ENCODE measurements at regions not wholly inside any gene's neighbourhood (a gene's known extent, or its start where the extent isn't known, plus 50 kb on each side); places are given as distances from the start of the nearest gene placed in this dataset.

DNA sequence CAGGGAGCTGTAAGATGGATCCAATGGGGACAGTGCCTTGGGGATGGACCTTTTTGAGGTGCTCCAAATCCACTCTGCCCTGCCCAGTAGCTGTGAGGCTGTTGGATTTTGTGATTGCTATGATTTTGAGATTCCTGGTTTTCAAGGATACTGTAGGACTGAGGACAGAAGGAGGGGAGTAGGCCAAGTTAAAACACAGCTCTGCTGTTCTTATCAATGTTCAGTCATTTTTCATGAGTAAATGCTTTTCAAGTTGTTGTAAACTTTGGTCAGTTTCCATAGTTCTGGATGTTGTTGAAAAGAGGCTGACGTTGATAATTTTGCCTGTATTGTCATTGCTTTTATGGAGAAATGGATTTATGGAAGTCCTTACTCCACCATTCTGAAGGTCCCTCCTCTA, 361.2 kb downstream of the ZNF516 start:
- TF ChIP-seq, protein P1, sequence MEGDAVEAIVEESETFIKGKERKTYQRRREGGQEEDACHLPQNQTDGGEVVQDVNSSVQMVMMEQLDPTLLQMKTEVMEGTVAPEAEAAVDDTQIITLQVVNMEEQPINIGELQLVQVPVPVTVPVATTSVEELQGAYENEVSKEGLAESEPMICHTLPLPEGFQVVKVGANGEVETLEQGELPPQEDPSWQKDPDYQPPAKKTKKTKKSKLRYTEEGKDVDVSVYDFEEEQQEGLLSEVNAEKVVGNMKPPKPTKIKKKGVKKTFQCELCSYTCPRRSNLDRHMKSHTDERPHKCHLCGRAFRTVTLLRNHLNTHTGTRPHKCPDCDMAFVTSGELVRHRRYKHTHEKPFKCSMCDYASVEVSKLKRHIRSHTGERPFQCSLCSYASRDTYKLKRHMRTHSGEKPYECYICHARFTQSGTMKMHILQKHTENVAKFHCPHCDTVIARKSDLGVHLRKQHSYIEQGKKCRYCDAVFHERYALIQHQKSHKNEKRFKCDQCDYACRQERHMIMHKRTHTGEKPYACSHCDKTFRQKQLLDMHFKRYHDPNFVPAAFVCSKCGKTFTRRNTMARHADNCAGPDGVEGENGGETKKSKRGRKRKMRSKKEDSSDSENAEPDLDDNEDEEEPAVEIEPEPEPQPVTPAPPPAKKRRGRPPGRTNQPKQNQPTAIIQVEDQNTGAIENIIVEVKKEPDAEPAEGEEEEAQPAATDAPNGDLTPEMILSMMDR (IDR thresholded peaks at IDR 0.05) = no peak
- H3K27ac ChIP-seq = no peak overlapping the region
- no peak overlapping the region for H3K9ac ChIP-seq (ENCODE audit: low read depth in 2 of 2, low read length in 2 of 2)
- no peaks in the 10 kb centered on the region for H3K36me3 ChIP-seq
- no peaks in the 10 kb centered on the region for H3K9me3 ChIP-seq
- no peak for DNase-seq
- H3K27me3 ChIP-seq = no peaks in the 10 kb centered on the region
- H3K4me3 ChIP-seq = no peak overlapping the region
- intact Hi-C loops (cut with DNase I) = no loop called here
- no peaks in the 10 kb centered on the region for H3K4me1 ChIP-seq

DNA sequence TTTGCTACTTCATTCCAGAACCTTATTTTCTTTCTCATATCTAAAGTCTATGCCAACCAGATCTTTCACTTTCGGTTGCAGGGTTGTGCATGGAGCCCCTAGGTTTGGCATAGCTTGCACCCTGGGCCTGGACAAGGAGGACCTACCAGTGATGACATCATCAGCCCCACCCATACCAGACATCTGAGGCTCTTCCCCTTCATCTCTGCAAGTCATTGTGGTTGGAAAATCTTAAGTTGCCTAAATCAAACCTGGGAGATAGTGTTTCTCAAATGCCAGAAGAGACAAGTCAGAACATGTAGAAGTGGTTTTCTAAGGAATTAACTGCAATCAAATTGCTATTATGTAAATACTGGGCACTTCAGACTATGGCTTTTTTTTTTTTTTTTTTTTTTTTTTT, 363.3 kb downstream of the ZNF516 start:
- H3K9me3 ChIP-seq = no peaks in the 10 kb centered on the region
- H3K4me3 ChIP-seq = no peak overlapping the region
- DNase-seq = no peak
- intact Hi-C loops (cut with DNase I) = no loop called here
- no peaks in the 10 kb centered on the region for H3K4me1 ChIP-seq
- TF ChIP-seq, protein P1 (IDR thresholded peaks at IDR 0.05) = no peak
- no peaks in the 10 kb centered on the region for H3K36me3 ChIP-seq
- H3K27ac ChIP-seq = no peak overlapping the region
- no peak overlapping the region for H3K9ac ChIP-seq (ENCODE audit: low read depth in 2 of 2, low read length in 2 of 2)
- no peaks in the 10 kb centered on the region for H3K27me3 ChIP-seq

DNA sequence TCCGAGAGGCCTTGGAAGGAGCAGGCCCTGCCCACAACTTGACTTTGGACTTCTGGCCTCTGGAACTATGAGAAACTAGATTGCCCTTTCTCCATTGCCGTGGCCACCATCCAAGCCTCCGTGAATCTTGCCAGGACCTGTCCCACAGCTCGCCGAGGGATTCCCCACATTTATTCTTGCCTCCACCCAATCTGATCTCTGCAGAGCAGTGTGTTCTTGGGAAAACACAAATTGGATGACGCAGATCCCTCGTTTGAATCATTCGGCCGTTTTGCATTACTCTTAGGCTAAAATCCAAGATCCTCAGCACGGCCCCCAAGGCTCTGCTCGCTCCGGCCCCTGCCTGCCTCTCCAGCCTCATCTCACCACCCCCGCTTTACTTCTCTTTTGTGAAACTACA, 364.2 kb downstream of the ZNF516 start:
- no peak for DNase-seq
- no peaks in the 10 kb centered on the region for H3K27me3 ChIP-seq
- no peaks in the 10 kb centered on the region for H3K4me1 ChIP-seq
- intact Hi-C loops (cut with DNase I) = no loop called here
- no peaks in the 10 kb centered on the region for H3K9me3 ChIP-seq
- TF ChIP-seq, protein P1 (IDR thresholded peaks at IDR 0.05) = no peak
- H3K27ac ChIP-seq = no peak overlapping the region
- no peak overlapping the region for H3K9ac ChIP-seq (ENCODE audit: low read depth in 2 of 2, low read length in 2 of 2)
- no peaks in the 10 kb centered on the region for H3K36me3 ChIP-seq
- no peak overlapping the region for H3K4me3 ChIP-seq

DNA sequence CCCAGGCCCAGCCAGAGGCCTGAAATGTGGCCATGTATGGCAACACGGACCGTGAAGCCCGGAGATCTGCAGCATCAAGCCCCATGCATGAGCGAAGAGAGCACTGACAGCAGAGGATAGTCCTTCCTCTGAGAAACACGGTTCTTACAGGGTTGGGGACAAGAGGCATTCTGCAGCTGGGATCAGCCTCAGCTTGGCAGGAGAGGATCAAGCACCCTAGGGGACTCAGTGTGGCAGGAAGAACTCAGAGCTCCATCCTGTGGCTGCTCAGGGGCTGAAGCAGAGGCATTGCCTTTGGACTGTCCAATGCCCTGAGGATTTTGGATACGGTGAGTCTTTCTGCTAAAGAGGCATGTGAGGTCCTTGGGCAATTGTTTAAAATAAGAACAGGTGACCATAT, 368.7 kb downstream of the ZNF516 start:
- no peaks in the 10 kb centered on the region for H3K9me3 ChIP-seq
- DNase-seq = no peak
- TF ChIP-seq, protein P1 (IDR thresholded peaks at IDR 0.05) = no peak

DNA sequence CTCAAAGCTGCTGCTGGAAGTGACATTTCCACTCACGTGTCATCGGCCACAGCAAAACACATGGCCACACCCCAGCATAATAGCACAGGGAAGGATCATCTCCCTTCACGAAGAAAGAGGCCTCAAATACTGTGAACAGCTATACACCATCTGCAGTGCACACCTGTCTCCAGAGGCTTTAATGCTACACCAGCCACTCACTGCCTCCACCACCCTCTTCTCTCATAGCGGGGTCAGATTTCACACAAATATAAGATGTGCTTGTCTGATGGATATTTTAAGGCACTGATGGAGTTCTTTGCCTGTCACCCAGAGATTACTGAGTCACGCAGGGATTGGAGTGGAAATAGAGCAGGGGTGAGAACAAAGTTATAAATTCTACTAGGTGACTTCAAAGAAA, 374.0 kb downstream of the ZNF516 start:
- no peaks in the 10 kb centered on the region for H3K36me3 ChIP-seq
- no peaks in the 10 kb centered on the region for H3K9me3 ChIP-seq
- H3K27ac ChIP-seq = no peak overlapping the region
- TF ChIP-seq, protein P1 (IDR thresholded peaks at IDR 0.05) = no peak
- no peak overlapping the region for H3K9ac ChIP-seq (ENCODE audit: low read depth in 2 of 2, low read length in 2 of 2)
- intact Hi-C loops (cut with DNase I) = no loop called here
- H3K4me3 ChIP-seq = no peak overlapping the region
- no peaks in the 10 kb centered on the region for H3K4me1 ChIP-seq
- H3K27me3 ChIP-seq = no peaks in the 10 kb centered on the region
- no peak for DNase-seq

More for the DNA sequence above, 368.7 kb downstream of the ZNF516 start:
- Histone ChIP-seq H3K9ac (ENCODE audit: low read depth in 2 of 2, low read length in 2 of 2) (no peak overlapping the region), H3K36me3 (no peaks in the 10 kb centered on the region), H3K4me3 (no peak overlapping the region), H3K27ac (no peak overlapping the region), H3K27me3 (no peaks in the 10 kb centered on the region), H3K4me1 (no peaks in the 10 kb centered on the region)
- intact Hi-C loops (cut with DNase I) = no loop called here

DNA sequence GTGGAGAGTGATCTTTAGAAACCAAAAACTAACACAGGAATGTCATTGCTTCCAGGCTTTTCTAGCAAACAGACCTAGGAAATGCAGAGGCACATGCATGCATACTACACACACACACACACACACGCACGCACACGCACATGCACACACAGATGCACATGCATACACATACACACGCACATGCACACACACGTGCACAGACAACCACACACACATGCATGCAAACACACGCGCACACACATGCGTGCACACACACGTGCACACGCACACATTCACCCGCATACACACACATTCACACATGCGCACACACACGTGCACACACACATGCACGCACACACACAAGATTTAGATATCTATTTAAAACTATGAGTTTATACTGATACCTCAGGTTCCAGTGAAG, 379.5 kb downstream of the ZNF516 start:
- Histone ChIP-seq H3K9me3 (no peaks in the 10 kb centered on the region), H3K4me3 (no peak overlapping the region), H3K4me1 (no peaks in the 10 kb centered on the region), H3K9ac (ENCODE audit: low read depth in 2 of 2, low read length in 2 of 2) (no peak overlapping the region), H3K27me3 (no peaks in the 10 kb centered on the region), H3K27ac (no peak overlapping the region), H3K36me3 (no peaks in the 10 kb centered on the region)
- intact Hi-C loops (cut with DNase I) = no loop called here
- TF ChIP-seq, protein P1 (IDR thresholded peaks at IDR 0.05) = no peak
- DNase-seq = no peak
